H9 (cell line): ENCODE measurements at regions not wholly inside any gene's neighbourhood (a gene's known extent, or its start where the extent isn't known, plus 50 kb on each side); places are given as distances from the start of the nearest gene placed in this dataset.

Source experiments
- DNase-seq: peaks from one replicate; pipeline ENCODE4 v3.0.0-alpha.2; 2017
- H2AFZ ChIP-seq: one replicate; pipeline ENCODE4 v1.6.1; 2013; ENCODE audit warnings: mild to moderate bottlenecking, low read length, control low read depth, moderate library complexity
- H2AK5ac ChIP-seq: 2 replicates; pipeline ENCODE4 v1.6.1; 2013; ENCODE audit warnings: low read length, control low read depth, mixed read lengths; ENCODE audit not compliant: insufficient read length
- H2BK120ac ChIP-seq: one replicate; pipeline ENCODE4 v1.6.1; 2013; ENCODE audit warnings: low read depth, mild to moderate bottlenecking, low read length, control low read depth, inconsistent platforms; ENCODE audit not compliant: poor library complexity, severe bottlenecking
- H2BK12ac ChIP-seq: 2 replicates; pipeline ENCODE4 v1.6.1; 2013; ENCODE audit warnings: low read length, control low read depth, mixed read lengths, low read depth; ENCODE audit not compliant: insufficient read length
- H2BK15ac ChIP-seq: 2 replicates; pipeline ENCODE4 v1.6.1; 2013; ENCODE audit warnings: low read depth, low read length, control low read depth
- H2BK20ac ChIP-seq: one replicate; pipeline ENCODE4 v1.6.1; 2013; ENCODE audit warnings: low read depth, mild to moderate bottlenecking, low read length, control low read depth, inconsistent platforms; ENCODE audit not compliant: poor library complexity, severe bottlenecking
- H2BK5ac ChIP-seq: 2 replicates; pipeline ENCODE4 v1.6.1; 2013; ENCODE audit warnings: low read length, control low read depth, mixed read lengths; ENCODE audit not compliant: insufficient read length
- H3K14ac ChIP-seq: 2 replicates; pipeline ENCODE4 v1.6.1; 2013; ENCODE audit warnings: low read length, control low read depth; ENCODE audit not compliant: insufficient read depth
- H3K18ac ChIP-seq: 2 replicates; pipeline ENCODE4 v1.6.1; 2013; ENCODE audit warnings: low read depth, mild to moderate bottlenecking, mixed read lengths, low read length, control low read depth; ENCODE audit not compliant: insufficient read length
- H3K23ac ChIP-seq: 2 replicates; pipeline ENCODE4 v1.6.1; 2013; ENCODE audit warnings: low read length, control low read depth, mixed read lengths, low read depth; ENCODE audit not compliant: insufficient read length
- H3K23me2 ChIP-seq: 2 replicates; pipeline ENCODE4 v1.6.1; 2013; ENCODE audit warnings: low read depth, mild to moderate bottlenecking, mixed read lengths, low read length, control low read depth; ENCODE audit not compliant: insufficient read length, poor library complexity, severe bottlenecking
- H3K27ac ChIP-seq: 2 replicates; pipeline ENCODE4 v1.5.1; 2013; ENCODE audit warnings: low read length, control low read depth, mixed read lengths, low read depth; ENCODE audit not compliant: insufficient read length
- H3K27me3 ChIP-seq: 2 replicates; pipeline ENCODE4 v1.6.1; 2013; ENCODE audit warnings: low read length, control low read depth, inconsistent platforms; ENCODE audit not compliant: insufficient read depth
- H3K4ac ChIP-seq: 2 replicates; pipeline ENCODE4 v1.6.1; 2013; ENCODE audit warnings: low read depth, mild to moderate bottlenecking, control low read depth, inconsistent platforms, low read length, moderate library complexity
- H3K4me1 ChIP-seq: 2 replicates; pipeline ENCODE4 v1.6.1; 2013; ENCODE audit warnings: low read length, control low read depth, inconsistent platforms; ENCODE audit not compliant: insufficient read depth
- H3K4me2 ChIP-seq: 2 replicates; pipeline ENCODE4 v1.6.1; 2013; ENCODE audit warnings: low read length, control low read depth, mixed read lengths; ENCODE audit not compliant: insufficient read length, insufficient read depth
- H3K56ac ChIP-seq: 2 replicates; pipeline ENCODE4 v1.6.1; 2013; ENCODE audit warnings: low read depth, mild to moderate bottlenecking, mixed read lengths, low read length, control low read depth; ENCODE audit not compliant: insufficient read length
- H3K79me1 ChIP-seq: 2 replicates; pipeline ENCODE4 v1.6.1; 2013; ENCODE audit warnings: low read depth, mild to moderate bottlenecking, moderate library complexity, low read length, control low read depth, inconsistent platforms; ENCODE audit not compliant: insufficient read depth, poor library complexity, severe bottlenecking
- H3K79me2 ChIP-seq: 2 replicates; pipeline ENCODE4 v1.6.1; 2013; ENCODE audit warnings: low read length, control low read depth, inconsistent platforms; ENCODE audit not compliant: insufficient read depth
- H3K9ac ChIP-seq: 2 replicates; pipeline ENCODE4 v1.6.1; 2013; ENCODE audit warnings: low read length, control low read depth, mixed read lengths; ENCODE audit not compliant: insufficient read length; ENCODE audit errors: extremely low read depth
- H3K9me3 ChIP-seq: one replicate; pipeline ENCODE4 v1.6.1; 2013; ENCODE audit warnings: low read depth, low read length, inconsistent platforms; ENCODE audit not compliant: control insufficient read depth
- H3T11ph ChIP-seq: one replicate; pipeline ENCODE4 v1.6.1; 2013; ENCODE audit warnings: mild to moderate bottlenecking, low read length, control low read depth, inconsistent platforms
- H4K20me1 ChIP-seq: one replicate; pipeline ENCODE4 v1.6.1; 2013; ENCODE audit not compliant: control insufficient read depth, insufficient read length, insufficient read depth
- H4K5ac ChIP-seq: 2 replicates; pipeline ENCODE4 v1.6.1; 2013; ENCODE audit warnings: low read depth, mild to moderate bottlenecking, mixed read lengths, low read length, control low read depth; ENCODE audit not compliant: insufficient read length
- H4K8ac ChIP-seq: replicated peaks from 2 replicates; pipeline ENCODE4 v1.6.1; 2013; ENCODE audit warnings: low read length, control low read depth, mixed read lengths, low read depth; ENCODE audit not compliant: insufficient read length
- H4K91ac ChIP-seq: 2 replicates; pipeline ENCODE4 v1.6.1; 2013; ENCODE audit warnings: low read depth, mild to moderate bottlenecking, moderate library complexity, mixed read lengths, low read length, control low read depth; ENCODE audit not compliant: insufficient read length
- H3K27ac Mint-ChIP-seq, 3 experiments: 2 replicates in 2 of 3; 3 replicates in 1 of 3; pipeline ENCODE4 v1.8.0; 2020 to 2021; ENCODE audit warnings: mixed read lengths in 3 of 3, mild to moderate bottlenecking in 1 of 3, moderate library complexity in 1 of 3
- H3K27me3 Mint-ChIP-seq: 2 replicates; pipeline ENCODE4 v1.8.0; 2021; ENCODE audit warnings: low read depth, mild to moderate bottlenecking, moderate library complexity, mixed read lengths
- H3K36me3 Mint-ChIP-seq, 3 experiments: 2 replicates in 2 of 3; 3 replicates in 1 of 3; pipeline ENCODE4 v1.8.0; 2020 to 2021; ENCODE audit warnings: low read depth in 3 of 3, mixed read lengths in 3 of 3; ENCODE audit not compliant: insufficient read depth in 1 of 3
- H3K4me1 Mint-ChIP-seq, 2 experiments: 2 replicates each; pipeline ENCODE4 v1.8.0; 2020; ENCODE audit warnings: mixed read lengths in 2 of 2
- H3K4me3 Mint-ChIP-seq, 2 experiments: 2 replicates in 1 of 2; 3 replicates in 1 of 2; pipeline ENCODE4 v1.8.0; 2020 to 2021; ENCODE audit warnings: mild to moderate bottlenecking in 2 of 2, mixed read lengths in 2 of 2, moderate library complexity in 1 of 2
- H3K9me3 Mint-ChIP-seq, 2 experiments: 2 replicates in 1 of 2; 3 replicates in 1 of 2; pipeline ENCODE4 v1.8.0; 2020; ENCODE audit warnings: mild to moderate bottlenecking in 2 of 2, mixed read lengths in 2 of 2, moderate library complexity in 1 of 2
- WGBS: extraction: QIAGEN DNeasy Blood & Tissue Kit; methylation state at CpG from one replicate; pipeline ENCODE4 v1.1.7; 2013; ENCODE audit warnings: missing lambda C conversion rate, low lambda C conversion rate, mixed read lengths; ENCODE audit not compliant: insufficient read length; ENCODE audit errors: extremely low coverage; 5-methylcytosine and 5-hydroxymethylcytosine counted together
- TF ChIP-seq, protein P1 (sequence below): fragments of 200-600 bp; sonication (generic); conservative IDR thresholded peaks from 3 replicates; pipeline ENCODE4 v1.8.0; 2021; ENCODE audit warnings: antibody characterized with exemption, mild to moderate bottlenecking

DNA sequence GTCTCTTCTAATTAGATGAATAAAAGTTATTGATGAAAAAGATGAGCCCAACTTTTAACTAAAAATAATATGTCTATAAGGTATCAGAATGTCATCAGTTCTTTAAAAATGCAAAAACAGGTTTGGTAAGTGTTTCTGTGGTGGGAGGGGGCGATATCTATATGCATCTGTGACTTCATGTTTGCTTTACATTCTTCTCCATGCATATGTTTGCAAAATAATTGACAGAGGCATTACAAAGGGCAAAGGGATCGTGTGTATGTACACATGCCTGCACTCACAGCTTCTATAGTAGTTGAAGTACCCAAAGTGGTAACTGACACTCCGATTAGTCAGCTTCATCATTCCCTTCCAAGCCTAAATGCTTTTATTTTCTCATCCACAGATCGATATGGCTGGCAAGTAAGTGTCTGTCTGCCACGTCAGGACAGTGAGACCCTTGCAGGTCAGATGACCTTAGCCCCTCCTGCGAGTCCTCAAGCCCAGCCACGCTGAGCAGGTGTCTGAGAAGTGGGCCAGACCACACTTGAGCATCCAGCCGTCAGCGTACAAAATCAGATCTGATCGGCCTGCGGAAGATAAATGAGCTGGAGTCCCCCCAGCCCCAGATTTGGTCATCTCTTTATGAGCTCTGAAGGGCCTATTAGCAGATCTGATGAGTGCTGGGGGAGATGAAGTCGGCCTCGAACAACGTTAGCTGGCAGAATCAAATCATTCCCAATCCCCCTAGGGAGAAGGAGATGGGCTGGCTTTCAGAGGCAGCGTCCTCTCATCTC, 369.1 kb downstream of the MAFB start:
- Mint-ChIP-seq H3K4me1 (peaks cover 19 to 33% of the 10 kb centered on the region in 2 experiments), H3K9me3 (no peaks in the 10 kb centered on the region), H3K27ac (no peak overlapping the region), H3K36me3 (no peaks in the 10 kb centered on the region), H3K4me3 (no peak overlapping the region), H3K27me3 (peaks cover 5% of the 10 kb centered on the region)
- DNase-seq = no peak
- Histone ChIP-seq H2AK5ac (no peak overlapping the region), H2BK12ac (no peak overlapping the region), H3K9me3 (no peaks in the 10 kb centered on the region), H3K4me2 (no peak overlapping the region), H3K23me2 (no peaks in the 10 kb centered on the region), H2BK5ac (no peak overlapping the region), H2AFZ (no peak overlapping the region), H3K9ac (no peak overlapping the region), H3K4ac (no peak overlapping the region), H4K20me1 (no peaks in the 10 kb centered on the region), H3K23ac (no peak overlapping the region), H2BK15ac (no peak overlapping the region), H3K18ac (no peak overlapping the region), H3K27ac (no peak overlapping the region), H3K4me1 (peaks cover 5% of the 10 kb centered on the region; the same call in 1 of the 2 replicates), H3K27me3 (no peaks in the 10 kb centered on the region), H2BK120ac (no peak overlapping the region), H4K5ac (no peak overlapping the region), H3K79me1 (no peaks in the 10 kb centered on the region), H3K79me2 (no peaks in the 10 kb centered on the region), H3T11ph (no peak overlapping the region), H4K91ac (no peak overlapping the region), H2BK20ac (no peak overlapping the region), H3K56ac (no peak overlapping the region), H4K8ac (no peak overlapping the region), H3K14ac (no peak overlapping the region)
- no CpG with 5 or more reads among the region's 15 CpGs for WGBS
- TF ChIP-seq, protein P1, sequence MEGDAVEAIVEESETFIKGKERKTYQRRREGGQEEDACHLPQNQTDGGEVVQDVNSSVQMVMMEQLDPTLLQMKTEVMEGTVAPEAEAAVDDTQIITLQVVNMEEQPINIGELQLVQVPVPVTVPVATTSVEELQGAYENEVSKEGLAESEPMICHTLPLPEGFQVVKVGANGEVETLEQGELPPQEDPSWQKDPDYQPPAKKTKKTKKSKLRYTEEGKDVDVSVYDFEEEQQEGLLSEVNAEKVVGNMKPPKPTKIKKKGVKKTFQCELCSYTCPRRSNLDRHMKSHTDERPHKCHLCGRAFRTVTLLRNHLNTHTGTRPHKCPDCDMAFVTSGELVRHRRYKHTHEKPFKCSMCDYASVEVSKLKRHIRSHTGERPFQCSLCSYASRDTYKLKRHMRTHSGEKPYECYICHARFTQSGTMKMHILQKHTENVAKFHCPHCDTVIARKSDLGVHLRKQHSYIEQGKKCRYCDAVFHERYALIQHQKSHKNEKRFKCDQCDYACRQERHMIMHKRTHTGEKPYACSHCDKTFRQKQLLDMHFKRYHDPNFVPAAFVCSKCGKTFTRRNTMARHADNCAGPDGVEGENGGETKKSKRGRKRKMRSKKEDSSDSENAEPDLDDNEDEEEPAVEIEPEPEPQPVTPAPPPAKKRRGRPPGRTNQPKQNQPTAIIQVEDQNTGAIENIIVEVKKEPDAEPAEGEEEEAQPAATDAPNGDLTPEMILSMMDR = no peak
